HepG2 (cell line): ENCODE measurements at regions not wholly inside any gene's neighbourhood (a gene's known extent, or its start where the extent isn't known, plus 50 kb on each side); places are given as distances from the start of the nearest gene placed in this dataset.

ENCODE experiments used
- ATAC-seq: fragments of 200-7000 bp; cut with Tn5 transposase; 3 replicates; pipeline ENCODE4 v1.9.1; 2020; ENCODE audit warnings: mild to moderate bottlenecking, moderate library complexity
- BruUV-seq: library from RNA; stranded (reverse); fragments of 400-500 nt; replicated peaks from 2 replicates; lab custom pipeline; 2021; lab: Mats Ljungman, UMichigan
- CTCF ChIA-PET: fragments of 300-600 bp; formaldehyde crosslinking; extraction: SDS; loops from one replicate; lab custom pipeline; 2021; ENCODE audit warnings: low total read pairs, inconsistent platforms, low intra/inter-chr PET ratio; lab: Yijun Ruan, JAX
- POLR2A ChIA-PET: fragments of 350-600 bp; sonication (Branson Sonifier 250); formaldehyde crosslinking; loops from one replicate; lab custom pipeline; 2020; ENCODE audit warnings: antibody characterized with exemption, inconsistent platforms; lab: Yijun Ruan, JAX
- DNase-seq: peaks from one replicate; pipeline ENCODE4 v3.0.0-alpha.2; 2015; ENCODE audit warnings: low spot score
- FAIRE-seq: peaks from 3 replicates; lab custom pipeline; 2011; peaks lifted over from hg19 to GRCh38; lab: Jason Lieb, UNC
- H2AFZ ChIP-seq: one replicate; pipeline ENCODE4 v1.6.1; 2011; ENCODE audit warnings: low read length, inconsistent platforms
- H3K27ac ChIP-seq: fragments of 300-600 bp; 3 replicates; pipeline ENCODE4 v1.8.0; 2011; ENCODE audit warnings: mixed run types, mild to moderate bottlenecking, mixed read lengths, low read length, inconsistent platforms; ENCODE audit not compliant: insufficient read depth; ENCODE audit errors: extremely low read length
- H3K27me3 ChIP-seq, 2 experiments: fragments of 200-600 bp in 1 of 2; 2 replicates in 1 of 2; 3 replicates in 1 of 2; pipeline versions ENCODE4 v1.6.0 to v1.8.0; 2011; ENCODE audit warnings: low read length in 2 of 2, mild to moderate bottlenecking in 2 of 2, moderate library complexity in 2 of 2, inconsistent platforms in 1 of 2; ENCODE audit not compliant: insufficient read depth in 2 of 2, control insufficient read depth in 1 of 2
- H3K36me3 ChIP-seq, 2 experiments: fragments of 200-600 bp in 1 of 2; replicated peaks in 1 of 2; 2 replicates in 1 of 2; 3 replicates in 1 of 2; pipeline versions ENCODE4 v1.5.1 to v1.8.0; 2011; ENCODE audit warnings: low read length in 2 of 2, inconsistent platforms in 1 of 2; ENCODE audit not compliant: insufficient read depth in 2 of 2, control insufficient read depth in 1 of 2
- H3K4me1 ChIP-seq: 2 replicates; pipeline ENCODE4 v1.5.1; 2012; ENCODE audit warnings: low read length, inconsistent platforms; ENCODE audit not compliant: insufficient read depth
- H3K4me2 ChIP-seq: 2 replicates; pipeline ENCODE4 v1.6.0; 2011; ENCODE audit warnings: low read depth, low read length, inconsistent platforms
- H3K4me3 ChIP-seq, 3 experiments: fragments of 200-600 bp in 1 of 3; sonication (generic), shearing (Covaris generic) in 1 of 3; replicated peaks in 1 of 3; 2 replicates each; pipeline ENCODE4 v1.5.1; 2011 to 2016; ENCODE audit warnings: low read length in 3 of 3, inconsistent platforms in 2 of 3, low read depth in 2 of 3, mild to moderate bottlenecking in 2 of 3, control low read depth in 1 of 3, mixed read lengths in 1 of 3; ENCODE audit not compliant: insufficient read depth in 1 of 3
- H3K79me2 ChIP-seq: one replicate; pipeline ENCODE4 v1.6.1; 2011; ENCODE audit warnings: low read length, inconsistent platforms; ENCODE audit not compliant: insufficient read depth
- H3K9ac ChIP-seq: 2 replicates; pipeline ENCODE4 v1.6.0; 2011; ENCODE audit warnings: mild to moderate bottlenecking, low read depth, low read length, inconsistent platforms; ENCODE audit not compliant: insufficient read depth
- H3K9me3 ChIP-seq: 2 replicates; pipeline ENCODE4 v1.5.1; 2012; ENCODE audit warnings: mild to moderate bottlenecking, low read length
- H4K20me1 ChIP-seq: 2 replicates; pipeline ENCODE4 v1.6.0; 2011; ENCODE audit warnings: inconsistent platforms, mild to moderate bottlenecking, low read length, moderate library complexity; ENCODE audit not compliant: insufficient read depth
- AGO1 ChIP-seq: fragments of 200-400 bp; formaldehyde crosslinking; IDR thresholded peaks from 2 replicates; pipeline ENCODE4 v1.6.1; 2017; ENCODE audit warnings: mild to moderate bottlenecking, low read depth, low read length, moderate library complexity; ENCODE audit not compliant: poor library complexity, severe bottlenecking
- ELF4 ChIP-seq: sonication (generic); formaldehyde crosslinking; IDR thresholded peaks from 2 replicates; pipeline ENCODE4 v1.5.0; 2020; ENCODE audit warnings: missing genetic modification reagents, mild to moderate bottlenecking, moderate library complexity, borderline replicate concordance
- GTF3A ChIP-seq: sonication (generic); formaldehyde crosslinking; conservative IDR thresholded peaks from 2 replicates; pipeline ENCODE4 v1.4.0; 2020; ENCODE audit warnings: mild to moderate bottlenecking, missing genetic modification reagents
- MATR3 ChIP-seq: sonication (generic); formaldehyde crosslinking; IDR thresholded peaks from 2 replicates; pipeline ENCODE4 v1.4.0; 2020; ENCODE audit warnings: missing genetic modification reagents
- MED8 ChIP-seq: sonication (generic); formaldehyde crosslinking; IDR thresholded peaks from 2 replicates; pipeline ENCODE4 v1.8.1; 2023; ENCODE audit warnings: mild to moderate bottlenecking, missing genetic modification reagents; ENCODE audit not compliant: insufficient replicate concordance
- MIXL1 ChIP-seq: IDR thresholded peaks from 2 replicates; pipeline ENCODE4 v1.6.1; 2016
- SALL1 ChIP-seq: sonication (generic); formaldehyde crosslinking; IDR thresholded peaks from 2 replicates; pipeline ENCODE4 v1.8.0; 2022; ENCODE audit warnings: mild to moderate bottlenecking, missing genetic modification reagents
- ZNF20 ChIP-seq: sonication (generic); formaldehyde crosslinking; IDR thresholded peaks from 2 replicates; pipeline ENCODE4 v1.4.0; 2020; ENCODE audit warnings: mild to moderate bottlenecking, moderate library complexity, missing genetic modification reagents
- ZNF564 ChIP-seq: sonication (generic); formaldehyde crosslinking; IDR thresholded peaks from 2 replicates; pipeline ENCODE4 v1.8.1; 2023; ENCODE audit warnings: mild to moderate bottlenecking, missing genetic modification reagents
- ZNF891 ChIP-seq: sonication (generic); formaldehyde crosslinking; IDR thresholded peaks from 2 replicates; pipeline ENCODE4 v1.5.0; 2020; ENCODE audit warnings: mild to moderate bottlenecking, missing genetic modification reagents
- WGBS: methylation state at CpG from one replicate; pipeline ENCODE4 v1.1.6; 2017; ENCODE audit warnings: low lambda C conversion rate; 5-methylcytosine and 5-hydroxymethylcytosine counted together
- in situ Hi-C: cut with HindIII; loops from 2 replicates; pipeline ENCODE4 v1.10.0; 2017; ENCODE audit warnings: low pct_unique_long_range_greater_than_20kb; ENCODE audit not compliant: extremely low pct_ligation_motif_present
- intact Hi-C: fragments of 100-400 bp; cut with micrococcal nuclease; formaldehyde crosslinking; loops from one replicate; pipeline ENCODE4 v1.10.0; 2022; ENCODE audit not compliant: unreplicated experiment
- TF ChIP-seq, protein P1 (sequence below): sonication (generic); formaldehyde crosslinking; IDR thresholded peaks from 2 replicates; pipeline ENCODE4 v1.9.0; 2021; ENCODE audit warnings: missing genetic modification reagents, borderline replicate concordance
- TF ChIP-seq, protein P2 (sequence below): sonication (generic); formaldehyde crosslinking; IDR thresholded peaks from 2 replicates; pipeline ENCODE4 v1.8.1; 2023; ENCODE audit warnings: mild to moderate bottlenecking, missing genetic modification reagents, borderline replicate concordance
- TF ChIP-seq, protein P3 (sequence below): sonication (generic); formaldehyde crosslinking; IDR thresholded peaks from 2 replicates; pipeline ENCODE4 v1.4.0; 2020; ENCODE audit warnings: mild to moderate bottlenecking, missing genetic modification reagents, borderline replicate concordance

DNA sequence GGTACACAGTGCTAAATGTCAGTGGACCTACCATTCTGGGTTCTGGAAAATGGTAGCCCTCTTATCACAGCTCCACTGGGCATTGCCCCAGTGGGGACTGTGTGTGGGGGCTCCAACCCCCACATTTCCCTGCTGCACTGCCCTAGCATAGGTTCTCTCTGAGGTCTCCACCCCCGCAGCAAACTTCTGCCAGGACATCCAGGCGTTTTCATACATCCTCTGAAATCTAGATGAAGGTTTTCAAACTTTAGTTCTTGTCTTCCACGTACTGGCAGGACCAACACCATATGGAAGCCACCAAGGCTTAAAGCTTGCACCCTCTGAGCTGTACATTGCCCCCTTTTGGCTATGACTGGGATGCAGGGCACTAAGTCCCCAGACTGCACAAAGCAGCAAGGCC, 788.2 kb upstream of the ALCAM start:
- Histone ChIP-seq H3K9me3 (peaks cover 60% of the 10 kb centered on the region), H3K27me3 (no peaks in the 10 kb centered on the region), H3K36me3 (no peaks in the 10 kb centered on the region), H3K27ac (no peak overlapping the region), H4K20me1 (no peaks in the 10 kb centered on the region), H3K79me2 (no peaks in the 10 kb centered on the region), H3K4me3 (no peak overlapping the region), H3K4me2 (no peak overlapping the region), H3K4me1 (no peaks in the 10 kb centered on the region), H2AFZ (no peak overlapping the region), H3K9ac (no peak overlapping the region)
- ChIA-PET CTCF (no interaction called here), POLR2A (no interaction called here)
- no peak for ATAC-seq
- DNase-seq = no peak
- WGBS = 0% methylated on average over 3 of the region's 3 CpGs
- no peak for FAIRE-seq
- intact Hi-C loops (no loop called here), in situ Hi-C loops (no loop called here)
- TF ChIP-seq ZNF20 (no peak), GTF3A (CRISPR knock-in tag) (no peak)
- TF ChIP-seq, protein P1, sequence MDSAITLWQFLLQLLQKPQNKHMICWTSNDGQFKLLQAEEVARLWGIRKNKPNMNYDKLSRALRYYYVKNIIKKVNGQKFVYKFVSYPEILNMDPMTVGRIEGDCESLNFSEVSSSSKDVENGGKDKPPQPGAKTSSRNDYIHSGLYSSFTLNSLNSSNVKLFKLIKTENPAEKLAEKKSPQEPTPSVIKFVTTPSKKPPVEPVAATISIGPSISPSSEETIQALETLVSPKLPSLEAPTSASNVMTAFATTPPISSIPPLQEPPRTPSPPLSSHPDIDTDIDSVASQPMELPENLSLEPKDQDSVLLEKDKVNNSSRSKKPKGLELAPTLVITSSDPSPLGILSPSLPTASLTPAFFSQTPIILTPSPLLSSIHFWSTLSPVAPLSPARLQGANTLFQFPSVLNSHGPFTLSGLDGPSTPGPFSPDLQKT (CRISPR knock-in tag) = no peak
- TF ChIP-seq, protein P2, sequence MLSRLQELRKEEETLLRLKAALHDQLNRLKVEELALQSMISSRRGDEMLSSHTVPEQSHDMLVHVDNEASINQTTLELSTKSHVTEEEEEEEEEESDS (CRISPR knock-in tag) = no peak
- no TSS peak for BruUV-seq

DNA sequence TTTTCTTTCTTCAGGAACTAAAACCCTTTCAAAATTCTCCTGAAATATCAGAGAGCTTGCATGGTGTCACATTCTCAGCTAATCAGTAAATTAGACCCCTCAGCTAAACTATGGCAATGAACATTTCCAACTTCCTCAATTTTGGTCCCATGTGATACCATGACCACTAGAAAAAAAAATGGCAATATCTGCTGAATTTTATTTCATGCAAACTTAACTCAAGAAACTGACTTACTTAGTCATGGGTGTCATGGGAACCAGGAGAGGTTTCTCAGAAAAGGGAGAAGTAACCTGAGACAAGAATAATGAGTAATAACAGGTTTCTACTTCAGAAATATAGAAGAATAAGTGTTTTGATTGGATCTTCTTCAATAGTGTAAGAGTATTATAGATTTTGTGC, 784.6 kb upstream of the ALCAM start:
- BruUV-seq = no TSS peak
- Histone ChIP-seq H3K79me2 (no peaks in the 10 kb centered on the region), H3K4me3 (no peak overlapping the region), H3K36me3 (no peaks in the 10 kb centered on the region), H3K27me3 (no peaks in the 10 kb centered on the region), H3K9me3 (peaks cover 31% of the 10 kb centered on the region)
- POLR2A ChIA-PET = no interaction called here
- CTCF ChIA-PET = no interaction called here
- TF ChIP-seq MATR3 (CRISPR knock-in tag) (no peak), ELF4 (CRISPR knock-in tag) (no peak), SALL1 (CRISPR knock-in tag) (no peak), MIXL1 (CRISPR knock-in tag) (no peak), MED8 (CRISPR knock-in tag) (no peak), AGO1 (no peak), ZNF564 (no peak), ZNF891 (CRISPR knock-in tag) (no peak)
- TF ChIP-seq, protein P3, sequence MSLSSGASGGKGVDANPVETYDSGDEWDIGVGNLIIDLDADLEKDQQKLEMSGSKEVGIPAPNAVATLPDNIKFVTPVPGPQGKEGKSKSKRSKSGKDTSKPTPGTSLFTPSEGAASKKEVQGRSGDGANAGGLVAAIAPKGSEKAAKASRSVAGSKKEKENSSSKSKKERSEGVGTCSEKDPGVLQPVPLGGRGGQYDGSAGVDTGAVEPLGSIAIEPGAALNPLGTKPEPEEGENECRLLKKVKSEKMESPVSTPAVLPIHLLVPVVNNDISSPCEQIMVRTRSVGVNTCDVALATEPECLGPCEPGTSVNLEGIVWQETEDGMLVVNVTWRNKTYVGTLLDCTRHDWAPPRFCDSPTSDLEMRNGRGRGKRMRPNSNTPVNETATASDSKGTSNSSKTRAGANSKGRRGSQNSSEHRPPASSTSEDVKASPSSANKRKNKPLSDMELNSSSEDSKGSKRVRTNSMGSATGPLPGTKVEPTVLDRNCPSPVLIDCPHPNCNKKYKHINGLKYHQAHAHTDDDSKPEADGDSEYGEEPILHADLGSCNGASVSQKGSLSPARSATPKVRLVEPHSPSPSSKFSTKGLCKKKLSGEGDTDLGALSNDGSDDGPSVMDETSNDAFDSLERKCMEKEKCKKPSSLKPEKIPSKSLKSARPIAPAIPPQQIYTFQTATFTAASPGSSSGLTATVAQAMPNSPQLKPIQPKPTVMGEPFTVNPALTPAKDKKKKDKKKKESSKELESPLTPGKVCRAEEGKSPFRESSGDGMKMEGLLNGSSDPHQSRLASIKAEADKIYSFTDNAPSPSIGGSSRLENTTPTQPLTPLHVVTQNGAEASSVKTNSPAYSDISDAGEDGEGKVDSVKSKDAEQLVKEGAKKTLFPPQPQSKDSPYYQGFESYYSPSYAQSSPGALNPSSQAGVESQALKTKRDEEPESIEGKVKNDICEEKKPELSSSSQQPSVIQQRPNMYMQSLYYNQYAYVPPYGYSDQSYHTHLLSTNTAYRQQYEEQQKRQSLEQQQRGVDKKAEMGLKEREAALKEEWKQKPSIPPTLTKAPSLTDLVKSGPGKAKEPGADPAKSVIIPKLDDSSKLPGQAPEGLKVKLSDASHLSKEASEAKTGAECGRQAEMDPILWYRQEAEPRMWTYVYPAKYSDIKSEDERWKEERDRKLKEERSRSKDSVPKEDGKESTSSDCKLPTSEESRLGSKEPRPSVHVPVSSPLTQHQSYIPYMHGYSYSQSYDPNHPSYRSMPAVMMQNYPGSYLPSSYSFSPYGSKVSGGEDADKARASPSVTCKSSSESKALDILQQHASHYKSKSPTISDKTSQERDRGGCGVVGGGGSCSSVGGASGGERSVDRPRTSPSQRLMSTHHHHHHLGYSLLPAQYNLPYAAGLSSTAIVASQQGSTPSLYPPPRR (CRISPR knock-in tag) = no peak
- TF ChIP-seq, all 625 proteins: peak for 0
- in situ Hi-C loops (no loop called here), intact Hi-C loops (no loop called here)
- Histone ChIP-seq H3K4me1 (no peaks in the 10 kb centered on the region), H3K4me2 (no peak overlapping the region), H2AFZ (no peak overlapping the region), H3K9ac (no peak overlapping the region), H4K20me1 (no peaks in the 10 kb centered on the region), H3K27ac (no peak overlapping the region)
- DNase-seq (no peak), ATAC-seq (no peak), FAIRE-seq (no peak)
